Sigmoid colon (tissue), 6 donors: ENCODE measurements at regions not wholly inside any gene's neighbourhood (a gene's known extent, or its start where the extent isn't known, plus 50 kb on each side); places are given as distances from the start of the nearest gene placed in this dataset.

ENCODE experiments used
- DNase-seq: peaks from one replicate; pipeline ENCODE4 v3.0.0-alpha.2; 2019
- H3K27ac ChIP-seq, 4 donors: fragments of 200-600 bp; sonication (generic); one replicate each; pipeline ENCODE4 v1.5.1; 2016 to 2019; ENCODE audit warnings: mild to moderate bottlenecking in 1 of 4
- H3K27me3 ChIP-seq, 3 donors: fragments of 200-600 bp; sonication (generic); one replicate each; pipeline ENCODE4 v1.5.1; 2019; ENCODE audit warnings: mild to moderate bottlenecking in 1 of 3
- H3K36me3 ChIP-seq, 4 donors: fragments of 200-600 bp; sonication (generic); one replicate each; pipeline ENCODE4 v1.5.1; 2016 to 2019
- H3K4me1 ChIP-seq, 4 donors: fragments of 200-600 bp; sonication (generic); one replicate each; pipeline ENCODE4 v1.5.1; 2017 to 2019
- H3K4me3 ChIP-seq, 4 donors: fragments of 200-600 bp; sonication (generic); one replicate each; pipeline ENCODE4 v1.5.1; 2017 to 2019; ENCODE audit warnings: mild to moderate bottlenecking in 2 of 4, moderate library complexity in 1 of 4
- H3K9me3 ChIP-seq, 4 donors: fragments of 200-600 bp in 3 of 4; sonication (generic) in 3 of 4; one replicate each; pipeline versions ENCODE4 v1.5.1 to v1.6.1; 2013 to 2019
- CTCF ChIP-seq, 4 experiments: fragments of 450-650 bp in 3 of 4; fragments of 200-600 bp in 1 of 4; IDR thresholded peaks; one replicate each; pipeline ENCODE4 v1.5.1; 2016 to 2019; ENCODE audit warnings: antibody characterized with exemption in 4 of 4, mild to moderate bottlenecking in 3 of 4, moderate library complexity in 2 of 4
- EP300 ChIP-seq, 4 donors: sonication (generic); formaldehyde crosslinking; IDR thresholded peaks; one replicate each; pipeline ENCODE4 v1.6.1; 2017; ENCODE audit warnings: antibody characterized with exemption in 4 of 4
- POLR2A ChIP-seq, 2 donors: fragments of 450-650 bp; IDR thresholded peaks; one replicate each; pipeline ENCODE4 v1.6.1; 2016; ENCODE audit warnings: antibody characterized with exemption in 2 of 2, mild to moderate bottlenecking in 2 of 2, moderate library complexity in 2 of 2
- POLR2AphosphoS5 ChIP-seq, 4 donors: sonication (generic); formaldehyde crosslinking; IDR thresholded peaks; one replicate each; pipeline ENCODE4 v1.6.1; 2017; ENCODE audit warnings: antibody characterized with exemption in 4 of 4
- WGBS, 2 donors: extraction: QIAGEN DNeasy Blood & Tissue Kit; methylation state at CpG; one replicate each; pipeline ENCODE4 v1.1.7; 2013; 5-methylcytosine and 5-hydroxymethylcytosine counted together
- intact Hi-C: fragments of 100-400 bp; cut with DNase I; formaldehyde crosslinking; loops from one replicate; pipeline ENCODE4 v1.15.1; 2023
- donor health status: healthy with polysubstance abuse.
- donor health status: healthy.

- H3K4me3 ChIP-seq, result no peak overlapping the region
Measured at GRCh38 chr1:58135821-58136321, 410.7 kb downstream of the OMA1 start.

GRCh38 chr1:58133562-58133961, 413.0 kb downstream of the OMA1 start:
- intact Hi-C loops, result no loop called here
- no peak for DNase-seq
- no peaks in the 10 kb centered on the region for H3K9me3 ChIP-seq
- no peaks in the 10 kb centered on the region for H3K27me3 ChIP-seq
- TF ChIP-seq POLR2AphosphoS5 (IDR thresholded peaks at IDR 0.05) (no peak), CTCF (IDR thresholded peaks at IDR 0.05) (no peak), EP300 (IDR thresholded peaks at IDR 0.05) (no peak), POLR2A (IDR thresholded peaks at IDR 0.05) (no peak)
- no peak overlapping the region for H3K4me3 ChIP-seq
- no peak overlapping the region for H3K27ac ChIP-seq
- H3K36me3 ChIP-seq, result no peaks in the 10 kb centered on the region
- no peaks in the 10 kb centered on the region for H3K4me1 ChIP-seq

More at GRCh38 chr1:58135821-58136321, 410.7 kb downstream of the OMA1 start:
- no peak for TF ChIP-seq EP300 (IDR thresholded peaks at IDR 0.05)
- no peak for TF ChIP-seq POLR2A (IDR thresholded peaks at IDR 0.05)
- TF ChIP-seq CTCF (IDR thresholded peaks at IDR 0.05), result no peak
- TF ChIP-seq POLR2AphosphoS5 (IDR thresholded peaks at IDR 0.05), result no peak
- H3K9me3 ChIP-seq, result no peaks in the 10 kb centered on the region
- DNase-seq, result no peak
- no peaks in the 10 kb centered on the region for H3K4me1 ChIP-seq
- no peak overlapping the region for H3K27ac ChIP-seq
- H3K27me3 ChIP-seq, result no peaks in the 10 kb centered on the region
- WGBS, 2 donors, result 65 to 69% methylated on average over 3 of the region's 3 CpGs
- H3K36me3 ChIP-seq, result no peaks in the 10 kb centered on the region
- intact Hi-C loops, result no loop called here

GRCh38 chr1:58123051-58123450, 423.5 kb downstream of the OMA1 start:
- intact Hi-C loops, result no loop called here
- WGBS, 2 donors, result 77 to 83% methylated on average over 2 of the region's 2 CpGs

GRCh38 chr1:58119971-58120370, 426.6 kb downstream of the OMA1 start:
- no peak overlapping the region for H3K27ac ChIP-seq
- H3K4me1 ChIP-seq, result no peaks in the 10 kb centered on the region
- H3K27me3 ChIP-seq, result no peaks in the 10 kb centered on the region
- WGBS, 2 donors, result 46% methylated on average over 2 of the region's 2 CpGs
- no peaks in the 10 kb centered on the region for H3K9me3 ChIP-seq
- no peak for DNase-seq
- no peak overlapping the region for H3K4me3 ChIP-seq
- intact Hi-C loops, result no loop called here
- TF ChIP-seq POLR2A (IDR thresholded peaks at IDR 0.05), result no peak
- TF ChIP-seq EP300 (IDR thresholded peaks at IDR 0.05), result no peak
- no peak for TF ChIP-seq POLR2AphosphoS5 (IDR thresholded peaks at IDR 0.05)
- TF ChIP-seq CTCF (IDR thresholded peaks at IDR 0.05), result no peak
- no peaks in the 10 kb centered on the region for H3K36me3 ChIP-seq

More at GRCh38 chr1:58123051-58123450, 423.5 kb downstream of the OMA1 start:
- H3K9me3 ChIP-seq, result no peaks in the 10 kb centered on the region
- no peaks in the 10 kb centered on the region for H3K27me3 ChIP-seq
- DNase-seq, result no peak
- H3K27ac ChIP-seq, result no peak overlapping the region
- no peak overlapping the region for H3K4me3 ChIP-seq
- no peaks in the 10 kb centered on the region for H3K4me1 ChIP-seq
- TF ChIP-seq CTCF (IDR thresholded peaks at IDR 0.05) (no peak), POLR2AphosphoS5 (IDR thresholded peaks at IDR 0.05) (no peak), POLR2A (IDR thresholded peaks at IDR 0.05) (no peak), EP300 (IDR thresholded peaks at IDR 0.05) (no peak)
- no peaks in the 10 kb centered on the region for H3K36me3 ChIP-seq

- Histone ChIP-seq H3K36me3 (no peaks in the 10 kb centered on the region), H3K9me3 (no peaks in the 10 kb centered on the region), H3K27me3 (no peaks in the 10 kb centered on the region), H3K4me1 (no peaks in the 10 kb centered on the region), H3K27ac (no peak overlapping the region), H3K4me3 (no peak overlapping the region)
- intact Hi-C loops, result no loop called here
- TF ChIP-seq POLR2AphosphoS5 (IDR thresholded peaks at IDR 0.05) (no peak), CTCF (IDR thresholded peaks at IDR 0.05) (no peak), POLR2A (IDR thresholded peaks at IDR 0.05) (no peak), EP300 (IDR thresholded peaks at IDR 0.05) (no peak)
- DNase-seq, result no peak
Measured at GRCh38 chr1:58116284-58116683, 430.2 kb downstream of the OMA1 start.
